ENCODE measurements at regions not wholly inside any gene's neighbourhood (a gene's known extent, or its start where the extent isn't known, plus 50 kb on each side); places are given as distances from the start of the nearest gene placed in this dataset.

DNA sequence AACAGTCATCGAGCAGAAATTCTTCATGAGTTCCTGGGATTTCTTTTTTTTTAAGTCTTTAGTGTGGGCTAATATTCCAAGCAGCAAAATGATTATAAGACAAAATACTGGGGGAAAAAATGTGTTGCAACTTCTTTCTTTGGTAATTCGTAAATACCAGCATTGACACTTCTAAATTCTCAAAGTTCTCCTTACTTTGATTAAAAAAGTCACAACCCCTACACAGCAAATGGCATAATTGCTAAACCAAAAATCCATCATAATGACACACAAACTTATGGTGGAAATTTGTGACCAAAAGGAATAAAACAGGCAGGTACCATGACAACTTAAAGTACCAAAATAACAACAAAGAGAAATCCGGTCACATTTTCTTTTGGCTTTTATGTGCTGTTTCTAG lies 585.2 kb upstream of the PKN2 start:
- DNase-seq, result no peak

DNA sequence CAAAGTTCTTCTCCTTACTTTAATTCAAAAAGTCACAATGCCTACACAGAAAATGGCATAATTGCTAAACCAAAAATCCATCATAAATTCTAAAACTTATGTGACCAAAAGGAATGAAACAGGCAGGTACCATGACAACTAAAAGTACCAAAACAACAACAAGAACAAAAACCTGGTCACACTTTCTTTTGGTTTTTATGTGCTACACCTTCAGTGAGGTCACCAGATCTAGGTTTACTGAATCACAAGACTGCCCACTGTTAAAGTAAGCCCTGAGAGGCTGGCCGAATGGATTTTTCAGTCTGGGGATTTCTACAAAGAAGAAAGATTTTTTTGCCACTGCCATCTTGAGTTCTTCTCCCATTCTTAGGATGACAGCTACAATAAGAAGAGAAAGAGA lies 583.0 kb upstream of the PKN2 start:
- DNase-seq, result no peak

- DNase-seq, result no peak
These were observed 579.8 kb upstream of the PKN2 start for GRCh38 chr1:88104236-88104635.

DNA sequence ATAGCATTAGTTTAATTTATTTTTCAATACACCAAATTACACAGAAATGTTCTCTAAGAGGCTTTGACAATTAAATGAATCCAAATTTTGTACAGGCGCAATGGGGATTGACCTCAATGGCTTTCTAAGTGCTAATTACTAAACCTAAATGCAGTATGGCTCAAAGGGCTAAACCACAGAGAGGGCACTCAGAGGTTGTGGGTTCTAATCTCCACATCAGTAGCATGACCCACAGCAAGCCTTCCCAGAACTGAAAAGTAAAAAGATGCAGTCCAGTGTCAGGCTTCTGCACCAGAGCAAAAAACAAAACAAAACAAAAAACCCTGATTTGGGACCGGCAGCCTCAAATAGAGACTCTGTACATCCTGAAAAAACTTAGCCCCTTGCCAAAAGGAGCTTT lies 579.2 kb upstream of the PKN2 start:
- DNase-seq, result no peak

GRCh38 chr1:88111816-88112215 lies 572.3 kb upstream of the PKN2 start:
- DNase-seq, result no peak

GRCh38 chr1:88117597-88117996 lies 566.5 kb upstream of the PKN2 start:
- no peak for DNase-seq

DNA sequence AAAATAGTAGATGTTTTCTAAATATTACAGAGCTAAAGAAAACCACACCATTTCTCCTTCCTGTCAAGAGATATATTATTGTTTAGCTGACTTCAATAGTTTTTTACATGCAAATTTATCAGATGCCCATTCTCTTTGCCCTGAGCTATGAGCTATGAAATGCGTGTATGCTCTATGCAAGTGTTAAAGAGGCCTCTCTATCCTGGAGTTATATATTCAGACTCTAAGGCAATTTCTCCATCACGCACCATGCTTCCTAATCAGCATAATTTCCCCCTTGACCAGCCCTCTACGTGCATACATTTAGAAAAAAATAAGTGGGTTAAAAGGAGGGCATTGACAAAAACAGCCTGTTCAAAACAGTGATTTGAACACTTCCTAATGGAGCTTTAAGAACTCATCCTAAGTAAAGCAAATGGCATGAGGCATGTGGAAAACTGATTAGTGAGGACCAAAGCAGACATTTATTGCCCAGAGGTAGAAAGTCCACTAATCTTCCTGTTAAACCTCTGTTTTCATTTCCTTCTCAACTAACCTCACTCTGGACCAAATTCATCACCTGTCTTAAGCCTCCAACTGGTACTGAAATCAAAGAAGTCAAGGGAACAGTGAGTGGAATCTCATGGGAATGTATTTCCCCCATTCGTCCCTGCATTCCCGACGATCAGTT lies 565.8 kb upstream of the PKN2 start:
- DNase-seq, result no peak

GRCh38 chr1:88124614-88125013 lies 559.5 kb upstream of the PKN2 start:
- DNase-seq, result no peak

DNA sequence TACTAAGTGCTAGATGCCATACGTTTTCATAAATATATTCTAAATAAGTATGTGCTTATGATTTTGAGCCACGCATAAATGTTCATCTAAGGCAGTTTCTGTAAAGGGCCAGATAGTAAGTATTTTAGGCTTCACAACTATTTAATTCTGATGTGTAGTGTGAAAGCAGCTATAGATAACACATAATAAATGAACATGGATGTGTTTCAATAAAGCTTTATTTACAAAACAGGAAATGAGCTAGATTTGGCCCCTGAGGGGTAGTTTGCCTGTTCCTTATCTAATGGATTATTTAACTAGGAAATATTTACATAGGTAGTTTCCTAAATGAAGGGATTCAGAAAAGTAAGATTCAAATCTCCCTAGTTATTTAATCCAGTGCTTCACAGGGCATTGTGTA lies 557.6 kb upstream of the PKN2 start:
- no peak for DNase-seq

- no peak for DNase-seq
These were observed 550.1 kb upstream of the PKN2 start for GRCh38 chr1:88133991-88134390.

GRCh38 chr1:88134983-88135921 lies 548.8 kb upstream of the PKN2 start:
- no peak for DNase-seq

DNA sequence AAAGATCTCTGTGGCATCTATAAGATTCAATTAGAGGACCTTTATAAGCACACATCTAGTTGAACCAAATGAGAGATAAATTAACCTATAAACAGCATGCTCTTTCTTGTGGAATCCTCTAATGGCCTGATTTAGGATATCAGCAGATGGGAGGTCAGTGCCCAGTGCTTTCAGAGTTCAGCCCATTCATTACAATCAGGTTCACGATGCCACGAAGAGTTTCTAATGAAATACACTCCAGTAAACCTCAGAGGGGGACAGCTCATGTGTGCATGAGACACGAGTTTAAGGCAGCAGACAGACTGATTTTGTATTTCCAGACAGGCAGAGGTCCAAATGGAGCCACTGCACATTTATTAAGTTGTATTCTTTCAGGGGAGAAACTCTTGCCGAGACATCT lies 544.4 kb upstream of the PKN2 start:
- no peak for DNase-seq

DNA sequence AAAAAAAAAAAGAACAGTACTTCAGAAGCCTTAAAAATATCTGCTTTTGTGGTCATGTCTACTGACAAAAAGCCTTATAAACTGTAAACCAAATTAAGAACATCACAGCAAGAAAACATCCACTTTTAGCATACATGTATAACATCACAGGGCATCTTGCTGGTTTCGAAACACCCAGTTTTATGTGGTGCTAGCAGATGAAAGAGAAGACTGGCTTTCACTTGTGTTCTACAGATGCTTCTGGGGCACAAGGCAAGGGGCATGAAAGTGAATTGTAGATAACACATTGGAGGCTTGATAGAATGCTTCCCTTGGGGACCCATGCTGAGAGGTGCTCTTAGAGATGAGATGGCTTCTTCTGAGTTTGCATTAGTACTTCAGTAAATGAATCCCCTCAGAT lies 543.7 kb upstream of the PKN2 start:
- DNase-seq, result no peak

- DNase-seq, result no peak
These were observed 542.5 kb upstream of the PKN2 start for GRCh38 chr1:88141499-88142074.

DNA sequence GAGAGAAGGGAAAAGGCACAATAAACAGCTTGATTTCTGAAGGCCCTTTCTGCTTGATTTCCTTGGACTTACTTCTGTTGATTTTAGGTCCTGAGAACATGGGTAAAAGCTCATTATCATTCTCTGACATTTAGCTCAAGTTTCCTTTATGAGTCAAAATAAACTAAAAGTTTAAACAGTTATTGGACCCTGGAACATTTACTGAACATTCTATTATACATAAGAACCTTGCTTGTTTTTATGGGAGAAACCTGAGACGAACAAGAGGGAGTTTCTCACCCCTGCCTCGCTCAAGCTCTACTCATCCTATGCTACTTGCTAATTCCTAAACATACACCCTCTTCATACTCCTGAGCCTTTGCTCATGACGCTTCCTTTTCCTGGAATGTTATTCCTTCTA lies 538.3 kb upstream of the PKN2 start:
- no peak for DNase-seq

GRCh38 chr1:88149686-88150085 lies 534.4 kb upstream of the PKN2 start:
- no peak for DNase-seq

GRCh38 chr1:88150330-88150729 lies 533.7 kb upstream of the PKN2 start:
- no peak for DNase-seq

GRCh38 chr1:88163187-88163586 lies 520.9 kb upstream of the PKN2 start:
- DNase-seq, result no peak

DNA sequence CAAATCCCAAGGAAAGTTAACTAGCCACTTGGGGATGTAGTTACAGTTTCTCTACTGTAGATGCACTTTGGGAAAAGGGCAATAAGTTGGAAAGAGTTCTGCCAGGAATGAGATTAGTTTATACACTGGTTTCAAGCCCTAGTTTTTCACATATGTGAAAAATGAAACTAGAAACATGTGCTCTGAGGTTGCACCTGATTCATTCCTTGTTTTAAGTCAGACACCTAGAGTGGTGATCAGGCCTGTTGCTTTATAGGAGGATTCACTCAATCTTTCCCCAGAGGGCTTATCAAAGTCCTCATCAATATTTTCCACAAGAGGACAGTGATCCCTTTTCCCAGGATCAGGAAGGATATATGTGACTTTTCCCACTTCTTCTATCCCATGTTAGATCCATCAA lies 515.9 kb upstream of the PKN2 start:
- no peak for DNase-seq

DNA sequence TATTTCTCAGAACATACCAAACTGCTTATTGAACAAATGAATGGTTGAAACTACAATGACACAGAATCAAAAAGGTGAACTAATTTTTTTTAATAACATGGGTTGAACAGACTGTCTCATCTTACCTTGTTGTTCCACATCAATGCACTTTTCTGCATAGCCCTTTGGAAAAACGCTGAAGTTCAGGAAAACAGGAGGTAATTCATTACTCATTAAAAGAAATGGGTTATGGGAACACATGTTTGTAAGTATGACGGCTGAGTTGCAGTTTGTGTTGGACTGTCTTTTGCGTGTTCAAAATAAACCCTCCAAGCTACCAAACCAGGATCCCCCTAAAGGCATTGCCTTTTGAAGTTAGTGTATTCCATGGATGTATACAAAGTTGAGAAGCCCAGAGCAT lies 514.9 kb upstream of the PKN2 start:
- no peak for DNase-seq

GRCh38 chr1:88169939-88170338 lies 514.1 kb upstream of the PKN2 start:
- no peak for DNase-seq

GRCh38 chr1:88175120-88175630 lies 508.9 kb upstream of the PKN2 start:
- no peak for DNase-seq

- DNase-seq, result no peak
These were observed 508.3 kb upstream of the PKN2 start for GRCh38 chr1:88175631-88176226.

- DNase-seq, result no peak
These were observed 504.1 kb upstream of the PKN2 start for GRCh38 chr1:88179943-88180342.

All from NCI-H446 (cell line).